ENCODE measurements at regions not wholly inside any gene's neighbourhood (a gene's known extent, or its start where the extent isn't known, plus 50 kb on each side); places are given as distances from the start of the nearest gene placed in this dataset.

DNA sequence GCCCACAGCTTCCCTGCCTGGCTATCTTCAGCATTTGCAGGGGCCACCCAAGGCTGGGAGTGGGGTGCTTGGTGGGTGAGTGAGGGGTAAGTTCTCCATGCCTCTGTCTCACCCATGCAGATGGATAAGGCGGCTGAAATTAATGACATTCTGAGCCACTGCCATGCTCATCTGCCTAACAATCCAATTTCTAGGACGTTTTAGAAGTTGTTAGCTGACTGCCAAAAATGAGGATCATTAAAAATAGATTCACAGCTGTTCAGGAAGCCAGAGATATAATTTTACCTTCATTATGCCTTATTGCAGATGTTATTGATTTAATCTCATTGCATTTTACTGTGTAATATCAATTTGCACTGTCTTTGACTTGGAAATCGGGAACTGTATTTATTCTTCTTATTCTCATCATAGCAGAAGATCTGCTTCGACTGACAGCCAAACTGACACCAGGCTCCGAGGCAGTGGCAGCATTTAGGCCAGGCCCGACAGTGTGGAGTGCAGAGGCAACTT is 334.4 kb upstream of the NPVF start:
- TF ChIP-seq POLR2AphosphoS5 (IDR thresholded peaks at IDR 0.05; ENCODE audit: low read depth, low read length) (no peak), TAF1 (IDR thresholded peaks at IDR 0.05; ENCODE audit: low read depth, low read length) (no peak)
